GM21786 (cell line): ENCODE measurements at regions not wholly inside any gene's neighbourhood (a gene's known extent, or its start where the extent isn't known, plus 50 kb on each side); places are given as distances from the start of the nearest gene placed in this dataset.
"Not testable (repeated sequence)": the region's sequence is repeated elsewhere in the genome, so short reads cannot be mapped to it uniquely, and the experiment has no call there.

Experiments
- ATAC-seq: cut with Tn5 transposase; IDR thresholded peaks from one replicate; pipeline ENCODE4 v1.9.1; 2021; ENCODE audit not compliant: unreplicated experiment

GRCh38 chr6:121856296-121856695 lies 420.9 kb downstream of the GJA1 start:
- ATAC-seq, result no peak

GRCh38 chr6:121857551-121857950 lies 422.1 kb downstream of the GJA1 start:
- ATAC-seq, result no peak

- ATAC-seq, result no peak
Measured at GRCh38 chr6:121858310-121858709, 422.9 kb downstream of the GJA1 start.

GRCh38 chr6:121858986-121859385 lies 423.5 kb downstream of the GJA1 start:
- ATAC-seq, result no peak

- no peak for ATAC-seq
Measured at GRCh38 chr6:121865811-121866210, 430.4 kb downstream of the GJA1 start.

GRCh38 chr6:121867095-121867494 lies 431.6 kb downstream of the GJA1 start:
- no peak for ATAC-seq

GRCh38 chr6:121868206-121868605 lies 432.8 kb downstream of the GJA1 start:
- no peak for ATAC-seq

- no peak for ATAC-seq
Measured at GRCh38 chr6:121873595-121873994, 438.1 kb downstream of the GJA1 start.

- no peak for ATAC-seq
Measured at GRCh38 chr6:121876721-121877120, 441.3 kb downstream of the GJA1 start.

- no peak for ATAC-seq
Measured at GRCh38 chr6:121879149-121879548, 443.7 kb downstream of the GJA1 start.

- no peak for ATAC-seq
Measured at GRCh38 chr6:121880831-121881230, 445.4 kb downstream of the GJA1 start.

- no peak for ATAC-seq
Measured at GRCh38 chr6:121881974-121882667, 446.7 kb downstream of the GJA1 start.

GRCh38 chr6:121884091-121884490 lies 448.6 kb downstream of the GJA1 start:
- no peak for ATAC-seq

- ATAC-seq, result no peak
Measured at GRCh38 chr6:121884620-121885019, 449.2 kb downstream of the GJA1 start.

GRCh38 chr6:121885399-121886152 lies 450.1 kb downstream of the GJA1 start:
- no peak for ATAC-seq

- no peak for ATAC-seq
Measured at GRCh38 chr6:121886223-121886830, 450.9 kb downstream of the GJA1 start.

- ATAC-seq, result no peak
Measured at GRCh38 chr6:121887724-121888123, 452.3 kb downstream of the GJA1 start.

GRCh38 chr6:121890307-121890910 lies 455.0 kb downstream of the GJA1 start:
- ATAC-seq, result no peak

- ATAC-seq, result not testable (repeated sequence)
Measured at GRCh38 chr6:121895731-121896130, 460.3 kb downstream of the GJA1 start.

- ATAC-seq, result no peak
Measured at GRCh38 chr6:121896363-121896762, 460.9 kb downstream of the GJA1 start.

- no peak for ATAC-seq
Measured at GRCh38 chr6:121896771-121897170, 461.3 kb downstream of the GJA1 start.

- no peak for ATAC-seq
Measured at GRCh38 chr6:121897337-121897760, 461.9 kb downstream of the GJA1 start.
